ENCODE measurements at regions not wholly inside any gene's neighbourhood (a gene's known extent, or its start where the extent isn't known, plus 50 kb on each side); places are given as distances from the start of the nearest gene placed in this dataset.

- no peak for TF ChIP-seq CTCF (IDR thresholded peaks at IDR 0.05; ENCODE audit: partially characterized antibody, unreplicated experiment)
- no peak overlapping the region for H3K27ac Mint-ChIP-seq (ENCODE audit: unreplicated experiment)
- H3K4me1 Mint-ChIP-seq (ENCODE audit: low read depth, unreplicated experiment): peaks cover 7% of the 10 kb centered on the region
- H3K27me3 Mint-ChIP-seq (ENCODE audit: unreplicated experiment): peaks cover 4% of the 10 kb centered on the region
- H3K9me3 Mint-ChIP-seq (ENCODE audit: unreplicated experiment): no peaks in the 10 kb centered on the region
- H3K4me3 Mint-ChIP-seq (ENCODE audit: unreplicated experiment): no peak overlapping the region
- no peak for DNase-seq
- H3K36me3 Mint-ChIP-seq (ENCODE audit: unreplicated experiment): no peaks in the 10 kb centered on the region
Measured at GRCh38 chr15:93720607-93721006, 510.8 kb upstream of the MCTP2 start.

- Mint-ChIP-seq H3K4me3 (ENCODE audit: unreplicated experiment) (no peak overlapping the region), H3K27ac (ENCODE audit: unreplicated experiment) (no peak overlapping the region), H3K4me1 (ENCODE audit: low read depth, unreplicated experiment) (peaks cover 13% of the 10 kb centered on the region), H3K9me3 (ENCODE audit: unreplicated experiment) (no peaks in the 10 kb centered on the region), H3K36me3 (ENCODE audit: unreplicated experiment) (no peaks in the 10 kb centered on the region), H3K27me3 (ENCODE audit: unreplicated experiment) (peaks cover 8% of the 10 kb centered on the region)
- DNase-seq: no peak
- TF ChIP-seq CTCF (IDR thresholded peaks at IDR 0.05; ENCODE audit: partially characterized antibody, unreplicated experiment): no peak
Measured at GRCh38 chr15:93719921-93720351, 511.4 kb upstream of the MCTP2 start.

- TF ChIP-seq CTCF (IDR thresholded peaks at IDR 0.05; ENCODE audit: partially characterized antibody, unreplicated experiment): no peak
- no peaks in the 10 kb centered on the region for H3K36me3 Mint-ChIP-seq (ENCODE audit: unreplicated experiment)
- H3K27ac Mint-ChIP-seq (ENCODE audit: unreplicated experiment): no peak overlapping the region
- DNase-seq: no peak
- H3K27me3 Mint-ChIP-seq (ENCODE audit: unreplicated experiment): peaks cover 8% of the 10 kb centered on the region
- peaks cover 14% of the 10 kb centered on the region for H3K4me1 Mint-ChIP-seq (ENCODE audit: low read depth, unreplicated experiment)
- H3K9me3 Mint-ChIP-seq (ENCODE audit: unreplicated experiment): peaks cover 2% of the 10 kb centered on the region
- no peak overlapping the region for H3K4me3 Mint-ChIP-seq (ENCODE audit: unreplicated experiment)
Measured at GRCh38 chr15:93716615-93717231, 514.6 kb upstream of the MCTP2 start.

- Mint-ChIP-seq H3K27me3 (ENCODE audit: unreplicated experiment) (no peaks in the 10 kb centered on the region), H3K36me3 (ENCODE audit: unreplicated experiment) (no peaks in the 10 kb centered on the region), H3K27ac (ENCODE audit: unreplicated experiment) (no peak overlapping the region), H3K9me3 (ENCODE audit: unreplicated experiment) (peaks cover 2% of the 10 kb centered on the region), H3K4me1 (ENCODE audit: low read depth, unreplicated experiment) (peaks cover 18% of the 10 kb centered on the region), H3K4me3 (ENCODE audit: unreplicated experiment) (no peak overlapping the region)
- no peak for TF ChIP-seq CTCF (IDR thresholded peaks at IDR 0.05; ENCODE audit: partially characterized antibody, unreplicated experiment)
- DNase-seq: no peak
Measured at GRCh38 chr15:93709708-93710107, 521.7 kb upstream of the MCTP2 start.

GRCh38 chr15:93708724-93709445, 522.5 kb upstream of the MCTP2 start:
- H3K4me1 Mint-ChIP-seq (ENCODE audit: low read depth, unreplicated experiment): peaks cover 18% of the 10 kb centered on the region
- no peak for TF ChIP-seq CTCF (IDR thresholded peaks at IDR 0.05; ENCODE audit: partially characterized antibody, unreplicated experiment)
- no peaks in the 10 kb centered on the region for H3K27me3 Mint-ChIP-seq (ENCODE audit: unreplicated experiment)
- DNase-seq: no peak
- H3K36me3 Mint-ChIP-seq (ENCODE audit: unreplicated experiment): no peaks in the 10 kb centered on the region
- H3K9me3 Mint-ChIP-seq (ENCODE audit: unreplicated experiment): no peaks in the 10 kb centered on the region
- H3K4me3 Mint-ChIP-seq (ENCODE audit: unreplicated experiment): no peak overlapping the region
- H3K27ac Mint-ChIP-seq (ENCODE audit: unreplicated experiment): no peak overlapping the region
